GM12878 (cell line): ENCODE measurements at regions not wholly inside any gene's neighbourhood (a gene's known extent, or its start where the extent isn't known, plus 50 kb on each side); places are given as distances from the start of the nearest gene placed in this dataset.

Experiments
- ATAC-seq: fragments of 200-7000 bp; cut with Tn5 transposase; 3 replicates; pipeline ENCODE4 v1.9.1; 2020; ENCODE audit warnings: mild to moderate bottlenecking, moderate library complexity
- BruUV-seq: library from RNA; stranded (reverse); fragments of 400-500 nt; replicated peaks from 2 replicates; lab custom pipeline; 2021; lab: Mats Ljungman, UMichigan
- CTCF ChIA-PET: fragments of 300-600 bp; sonication (Branson Sonifier 250); formaldehyde crosslinking; extraction: SDS; loops from one replicate; lab custom pipeline; 2021; ENCODE audit warnings: inconsistent platforms; lab: Yijun Ruan, JAX
- POLR2A ChIA-PET: fragments of 350-600 bp; formaldehyde crosslinking; extraction: SDS; loops from one replicate; lab custom pipeline; 2021; ENCODE audit warnings: inconsistent platforms; lab: Charles Lee
- RAD21 ChIA-PET: fragments of 300-600 bp; sonication (Branson Sonifier 250); formaldehyde crosslinking; loops from one replicate; lab custom pipeline; 2023; ENCODE audit warnings: antibody characterized with exemption; ENCODE audit not compliant: unreplicated experiment; lab: Charles Lee
- SMC1A ChIA-PET: fragments of 300-600 bp; sonication (Branson Sonifier 250); formaldehyde crosslinking; loops from one replicate; lab custom pipeline; 2023; ENCODE audit not compliant: unreplicated experiment, uncharacterized antibody; lab: Charles Lee
- DNase-seq: peaks from one replicate; pipeline ENCODE4 v3.0.0-alpha.2; 2011; ENCODE audit warnings: low read depth, low spot score
- FAIRE-seq: peaks from 3 replicates; lab custom pipeline; 2011; peaks lifted over from hg19 to GRCh38; lab: Jason Lieb, UNC
- H2AFZ ChIP-seq: 2 replicates; pipeline ENCODE4 v1.6.0; 2011; ENCODE audit warnings: low read depth, low read length, control low read depth; ENCODE audit not compliant: control insufficient read depth
- H3K27ac ChIP-seq: 2 replicates; pipeline ENCODE4 v1.5.1; 2011; ENCODE audit warnings: control low read depth; ENCODE audit not compliant: control insufficient read depth, insufficient read depth
- H3K27me3 ChIP-seq, 2 experiments: replicated peaks in 1 of 2; 2 replicates each; pipeline versions ENCODE4 v1.6.0 to v1.6.1; 2011; ENCODE audit warnings: low read length in 1 of 2; ENCODE audit not compliant: control insufficient read depth in 2 of 2, insufficient read depth in 2 of 2
- H3K36me3 ChIP-seq, 2 experiments: 2 replicates each; pipeline ENCODE4 v1.5.1; 2011; ENCODE audit warnings: low read length in 1 of 2; ENCODE audit not compliant: control insufficient read depth in 2 of 2, insufficient read depth in 2 of 2
- H3K4me1 ChIP-seq: 2 replicates; pipeline ENCODE4 v1.6.1; 2011; ENCODE audit warnings: mild to moderate bottlenecking, low read length, moderate library complexity, mixed read lengths; ENCODE audit not compliant: control insufficient read depth, insufficient read depth
- H3K4me2 ChIP-seq: 2 replicates; pipeline ENCODE4 v1.6.0; 2011; ENCODE audit warnings: control low read depth; ENCODE audit not compliant: control insufficient read depth, insufficient read depth
- H3K4me3 ChIP-seq: fragments of 200-600 bp; sonication (generic); 2 replicates; pipeline ENCODE4 v1.5.1; 2016
- H3K79me2 ChIP-seq: 2 replicates; pipeline ENCODE4 v1.6.0; 2011; ENCODE audit warnings: low read length; ENCODE audit not compliant: control insufficient read depth, insufficient read depth
- H3K9ac ChIP-seq: 2 replicates; pipeline ENCODE4 v1.8.0; 2011; ENCODE audit warnings: low read length, control low read depth, mixed read lengths; ENCODE audit not compliant: control insufficient read depth, insufficient read depth
- H3K9me3 ChIP-seq: replicated peaks from 3 replicates; pipeline ENCODE4 v1.5.1; 2011; ENCODE audit warnings: mild to moderate bottlenecking, low read length; ENCODE audit not compliant: control insufficient read depth, insufficient read depth
- H4K20me1 ChIP-seq: 2 replicates; pipeline ENCODE4 v1.6.0; 2011; ENCODE audit not compliant: control insufficient read depth, insufficient read depth
- ETV6 ChIP-seq, 2 experiments: fragments of 450-650 bp in 1 of 2; IDR thresholded peaks in 1 of 2; conservative IDR thresholded peaks in 1 of 2; 2 replicates each; pipeline ENCODE4 v1.6.1; 2014; ENCODE audit warnings: antibody characterized with exemption in 1 of 2, borderline replicate concordance in 1 of 2, low read depth in 1 of 2, mild to moderate bottlenecking in 1 of 2, moderate library complexity in 1 of 2
- HCFC1 ChIP-seq: fragments of 150-350 bp; IDR thresholded peaks from 2 replicates; pipeline ENCODE4 v1.6.1; 2014; ENCODE audit warnings: low read length
- IRF3 ChIP-seq: fragments of 450-650 bp; IDR thresholded peaks from 2 replicates; pipeline ENCODE4 v1.6.1; 2014; ENCODE audit warnings: mild to moderate bottlenecking
- POU2F2 ChIP-seq: IDR thresholded peaks from 3 replicates; pipeline ENCODE4 v1.6.1; 2011; ENCODE audit warnings: low read depth, mild to moderate bottlenecking, low read length, borderline replicate concordance
- SREBF1 ChIP-seq: IDR thresholded peaks from 2 replicates; pipeline ENCODE4 v1.6.1; 2012; ENCODE audit warnings: mild to moderate bottlenecking, low read length
- TARDBP ChIP-seq: IDR thresholded peaks from 2 replicates; pipeline ENCODE4 v1.6.1; 2016; ENCODE audit warnings: borderline replicate concordance
- ZSCAN29 ChIP-seq: fragments of 450-650 bp; IDR thresholded peaks from 2 replicates; pipeline ENCODE4 v1.6.1; 2017; ENCODE audit warnings: mild to moderate bottlenecking, moderate library complexity
- WGBS: methylation state at CpG from one replicate; pipeline ENCODE4 v1.1.6; 2016; ENCODE audit warnings: low lambda C conversion rate; ENCODE audit not compliant: insufficient replicate concordance, insufficient coverage; ENCODE audit errors: missing lambda C conversion rate; 5-methylcytosine and 5-hydroxymethylcytosine counted together
- in situ Hi-C: fragments of 300-500 bp; cut with MboI; formaldehyde crosslinking; loops from 9 replicates; pipeline ENCODE4 v1.14.3; 2018; ENCODE audit warnings: mixed read lengths
- intact Hi-C: fragments of 100-400 bp; cut with micrococcal nuclease; formaldehyde crosslinking; loops from one replicate; pipeline ENCODE4 v1.14.2; 2022; ENCODE audit not compliant: unreplicated experiment

- Histone ChIP-seq H3K4me3 (no peak overlapping the region), H3K27ac (no peak overlapping the region), H3K9ac (no peak overlapping the region), H3K79me2 (no peaks in the 10 kb centered on the region), H4K20me1 (no peaks in the 10 kb centered on the region), H3K36me3 (no peaks in the 10 kb centered on the region), H2AFZ (no peak overlapping the region), H3K9me3 (no peaks in the 10 kb centered on the region), H3K4me1 (no peaks in the 10 kb centered on the region), H3K4me2 (no peak overlapping the region), H3K27me3 (no peaks in the 10 kb centered on the region; a peak in 1 of 4 replicates)
- in situ Hi-C loops (loop anchor here (5.0 to 25.0 kb wide), 2 partner anchors 1099 to 1284 kb away; partner anchors contain the start of gene EPHB1), intact Hi-C loops (no loop called here)
- RAD21 ChIA-PET, result no interaction called here
- SMC1A ChIA-PET, result interaction anchor here (0.6 to 1.1 kb wide), 2 partner anchors 9 to 707 kb away, joined by 3 to 4 read pairs; no protein-coding TSS in a partner anchor
- CTCF ChIA-PET, result interaction anchor here (0.8 to 1.9 kb wide), 3 partner anchors 9 to 724 kb away, joined by 3 to 8 read pairs (median 4); no protein-coding TSS in a partner anchor
- DNase-seq (no peak), ATAC-seq (no peak), FAIRE-seq (no peak)
- no TSS peak for BruUV-seq
- POLR2A ChIA-PET, result no interaction called here
- WGBS, result 0% methylated on average over 1 of the region's 1 CpG
- TF ChIP-seq POU2F2 (no peak), IRF3 (no peak), SREBF1 (no peak), HCFC1 (no peak), ZSCAN29 (no peak), TARDBP (no peak), ETV6 (conservative IDR thresholded peaks at IDR 0.05 in 1 of 2, IDR thresholded peaks at IDR 0.05 in 1 of 2; ENCODE audit: borderline replicate concordance in 1 of 2, low read depth in 1 of 2) (no peak)
Observed at GRCh38 chr3:135885885-135886284, 79.6 kb upstream of the PPP2R3A start.
